ENCODE measurements at regions not wholly inside any gene's neighbourhood (a gene's known extent, or its start where the extent isn't known, plus 50 kb on each side); places are given as distances from the start of the nearest gene placed in this dataset.

GRCh38 chr4:12583275-12583674 is 900.9 kb downstream of the RAB28 start:
- Mint-ChIP-seq H3K27ac (no peak overlapping the region), H3K27me3 (peaks cover 6% of the 10 kb centered on the region), H3K4me1 (ENCODE audit: low read depth) (no peaks in the 10 kb centered on the region), H3K9me3 (no peaks in the 10 kb centered on the region), H3K4me3 (no peak overlapping the region), H3K36me3 (ENCODE audit: low read depth) (no peaks in the 10 kb centered on the region)
- CTCF ChIA-PET, result interaction anchor here (0.9 kb wide), 1 partner anchor 14 kb away, joined by 3 read pairs; no protein-coding TSS in a partner anchor
- H3K27me3 ChIP-seq (ENCODE audit: control insufficient read depth in 1 of 2, insufficient read depth in 2 of 2, low read length in 2 of 2), result no peaks in the 10 kb centered on the region
- H3K36me3 ChIP-seq (ENCODE audit: insufficient read depth, low read length), result no peaks in the 10 kb centered on the region
- H3K27ac ChIP-seq (ENCODE audit: low read depth in 1 of 2, low read length in 2 of 2), result no peak overlapping the region
- H3K4me1 ChIP-seq (ENCODE audit: insufficient read depth, low read length), result no peaks in the 10 kb centered on the region
- ATAC-seq (ENCODE audit: poor library complexity) (no peak), DNase-seq (no peak)
- no peaks in the 10 kb centered on the region for H3K9me3 ChIP-seq (ENCODE audit: control insufficient read depth in 1 of 2, insufficient read depth in 1 of 2, low read length in 2 of 2)
- H3K4me3 ChIP-seq (ENCODE audit: low read length), result no peak overlapping the region
- POLR2A ChIA-PET, result no interaction called here
- no peak for TF ChIP-seq CTCF (IDR thresholded peaks at IDR 0.05)
- intact Hi-C loops (cut with DNase I, micrococcal nuclease), result no loop called here

GRCh38 chr4:12580787-12581186 is 903.4 kb downstream of the RAB28 start:
- ATAC-seq (ENCODE audit: poor library complexity) (no peak), DNase-seq (no peak)
- Mint-ChIP-seq H3K4me3 (no peak overlapping the region), H3K27me3 (peaks cover 6% of the 10 kb centered on the region), H3K4me1 (ENCODE audit: low read depth) (no peaks in the 10 kb centered on the region), H3K9me3 (no peaks in the 10 kb centered on the region), H3K27ac (no peak overlapping the region), H3K36me3 (ENCODE audit: low read depth) (no peaks in the 10 kb centered on the region)
- no peaks in the 10 kb centered on the region for H3K27me3 ChIP-seq (ENCODE audit: control insufficient read depth in 1 of 2, insufficient read depth in 2 of 2, low read length in 2 of 2)
- POLR2A ChIA-PET, result no interaction called here
- no peaks in the 10 kb centered on the region for H3K9me3 ChIP-seq (ENCODE audit: control insufficient read depth in 1 of 2, insufficient read depth in 1 of 2, low read length in 2 of 2)
- CTCF ChIA-PET, result no interaction called here
- H3K4me3 ChIP-seq (ENCODE audit: low read length), result no peak overlapping the region
- intact Hi-C loops (cut with DNase I, micrococcal nuclease), result no loop called here
- H3K36me3 ChIP-seq (ENCODE audit: insufficient read depth, low read length), result no peaks in the 10 kb centered on the region
- H3K27ac ChIP-seq (ENCODE audit: low read depth in 1 of 2, low read length in 2 of 2), result no peak overlapping the region
- TF ChIP-seq CTCF (IDR thresholded peaks at IDR 0.05), result no peak
- H3K4me1 ChIP-seq (ENCODE audit: insufficient read depth, low read length), result no peaks in the 10 kb centered on the region

- no peaks in the 10 kb centered on the region for H3K36me3 ChIP-seq (ENCODE audit: insufficient read depth, low read length)
- no peak for ATAC-seq (ENCODE audit: poor library complexity)
- ChIA-PET POLR2A (no interaction called here), CTCF (no interaction called here)
- no peaks in the 10 kb centered on the region for H3K4me1 ChIP-seq (ENCODE audit: insufficient read depth, low read length)
- Mint-ChIP-seq H3K4me1 (ENCODE audit: low read depth) (no peaks in the 10 kb centered on the region), H3K27ac (no peak overlapping the region), H3K9me3 (no peaks in the 10 kb centered on the region), H3K27me3 (peaks cover 6% of the 10 kb centered on the region), H3K36me3 (ENCODE audit: low read depth) (no peaks in the 10 kb centered on the region), H3K4me3 (no peak overlapping the region)
- H3K4me3 ChIP-seq (ENCODE audit: low read length), result no peak overlapping the region
- no peaks in the 10 kb centered on the region for H3K9me3 ChIP-seq (ENCODE audit: control insufficient read depth in 1 of 2, insufficient read depth in 1 of 2, low read length in 2 of 2)
- intact Hi-C loops (cut with DNase I, micrococcal nuclease), result no loop called here
- H3K27ac ChIP-seq (ENCODE audit: low read depth in 1 of 2, low read length in 2 of 2), result no peak overlapping the region
- no peak for DNase-seq
- no peaks in the 10 kb centered on the region for H3K27me3 ChIP-seq (ENCODE audit: control insufficient read depth in 1 of 2, insufficient read depth in 2 of 2, low read length in 2 of 2)
- no peak for TF ChIP-seq CTCF (IDR thresholded peaks at IDR 0.05)
Measured at GRCh38 chr4:12579172-12579571, 905.0 kb downstream of the RAB28 start.
